Epidermal melanocyte (primary cell): ENCODE measurements at regions not wholly inside any gene's neighbourhood (a gene's known extent, or its start where the extent isn't known, plus 50 kb on each side); places are given as distances from the start of the nearest gene placed in this dataset.
"Not testable (repeated sequence)": the region's sequence is repeated elsewhere in the genome, so short reads cannot be mapped to it uniquely, and the experiment has no call there.

Experiments
- DNase-seq: peaks from one replicate; pipeline ENCODE4 v3.0.0; 2011; ENCODE audit warnings: low spot score; ENCODE audit not compliant: insufficient read length

DNA sequence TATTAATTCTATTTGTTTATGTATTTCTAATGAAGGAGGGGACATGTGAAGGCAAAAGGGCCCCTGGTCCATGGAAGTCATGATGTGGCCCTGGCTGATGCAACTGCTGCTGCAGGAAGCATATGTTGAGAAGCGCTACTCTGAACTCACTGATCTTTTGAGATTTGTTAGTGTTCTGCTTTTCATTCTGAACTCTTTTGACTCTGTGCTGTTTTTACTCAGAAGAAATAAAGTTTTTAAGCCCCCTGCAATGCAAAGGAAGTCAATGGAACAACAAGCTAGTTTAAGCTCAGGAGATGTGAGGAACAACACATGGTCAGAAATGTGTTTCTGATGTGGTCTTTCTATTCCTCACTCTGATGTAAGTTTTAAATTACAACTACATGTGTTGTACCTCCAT, 88.9 kb upstream of the BTG1 start:
- no peak for DNase-seq

DNA sequence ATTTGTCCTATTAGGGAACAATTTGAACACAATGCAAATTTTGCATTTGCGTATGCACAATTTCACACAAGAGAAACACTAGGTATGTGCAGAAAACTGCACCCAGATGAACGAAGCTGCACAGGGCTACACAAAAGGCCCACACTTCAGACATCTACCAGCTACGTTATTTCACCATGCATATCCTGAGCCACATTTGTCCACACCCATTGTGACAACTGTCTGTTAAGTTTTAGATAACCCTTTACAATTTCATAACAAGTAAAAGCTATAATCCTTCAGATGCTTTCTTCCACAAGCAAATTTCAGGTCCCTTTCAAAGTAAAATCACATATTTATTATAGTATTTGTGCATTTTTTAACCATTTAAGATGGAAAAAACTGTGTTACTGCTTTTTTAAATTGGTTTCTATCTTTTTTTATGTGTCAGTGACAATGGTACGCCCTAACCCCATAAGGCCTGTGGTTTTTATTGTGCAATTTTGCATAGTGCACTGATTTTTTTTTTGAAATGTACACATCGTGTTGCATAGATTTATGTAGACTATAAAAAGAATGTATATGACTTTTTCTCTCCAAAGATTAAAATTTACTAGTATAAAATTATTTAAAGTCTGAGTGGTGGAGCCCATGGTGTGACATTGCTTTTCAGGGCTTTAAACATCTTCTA, 87.8 kb upstream of the BTG1 start:
- DNase-seq: no peak

DNA sequence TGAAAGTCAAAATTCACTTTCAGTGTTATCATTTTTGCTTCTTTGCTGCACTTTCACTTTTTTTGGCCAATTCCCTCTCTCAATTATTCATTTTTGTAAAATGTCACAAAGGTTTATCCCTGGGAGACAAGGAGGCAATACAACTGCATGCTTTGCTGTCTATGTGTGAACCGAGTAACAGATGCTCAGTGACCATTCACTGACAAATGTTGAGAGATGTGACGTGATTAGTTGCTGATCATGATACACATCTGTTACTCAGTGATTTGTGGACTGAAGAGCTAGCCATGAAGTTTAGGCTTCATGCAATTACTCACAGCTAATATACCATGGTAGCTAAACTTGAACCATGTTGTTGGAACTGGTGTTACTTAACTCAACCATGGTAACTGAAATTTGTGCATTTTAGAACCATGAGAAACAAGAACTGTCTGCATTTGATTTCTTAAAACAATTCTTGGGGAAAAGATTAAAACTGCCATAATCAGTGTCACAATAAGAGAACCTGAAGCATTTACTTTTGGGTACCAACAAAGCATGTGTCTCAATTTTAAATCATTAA, 86.8 kb upstream of the BTG1 start:
- DNase-seq: not testable (repeated sequence)

DNA sequence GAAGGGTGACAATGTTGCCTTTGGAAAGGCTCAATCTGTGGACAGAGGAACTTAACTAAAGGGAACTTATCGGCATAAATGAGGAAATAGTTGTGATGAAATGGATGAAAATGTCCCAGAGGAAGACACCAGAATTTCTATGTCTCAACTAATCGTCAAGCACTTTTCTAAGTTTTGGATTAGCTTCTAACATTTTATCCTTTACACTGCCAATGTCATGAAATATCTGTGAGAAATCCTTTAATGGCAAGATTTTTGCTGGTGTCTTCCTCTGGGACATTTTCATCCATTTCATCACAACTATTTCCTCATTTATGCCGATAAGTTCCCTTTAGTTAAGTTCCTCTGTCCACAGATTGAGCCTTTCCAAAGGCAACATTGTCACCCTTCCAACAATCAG, 86.3 kb upstream of the BTG1 start:
- not testable (repeated sequence) for DNase-seq

DNA sequence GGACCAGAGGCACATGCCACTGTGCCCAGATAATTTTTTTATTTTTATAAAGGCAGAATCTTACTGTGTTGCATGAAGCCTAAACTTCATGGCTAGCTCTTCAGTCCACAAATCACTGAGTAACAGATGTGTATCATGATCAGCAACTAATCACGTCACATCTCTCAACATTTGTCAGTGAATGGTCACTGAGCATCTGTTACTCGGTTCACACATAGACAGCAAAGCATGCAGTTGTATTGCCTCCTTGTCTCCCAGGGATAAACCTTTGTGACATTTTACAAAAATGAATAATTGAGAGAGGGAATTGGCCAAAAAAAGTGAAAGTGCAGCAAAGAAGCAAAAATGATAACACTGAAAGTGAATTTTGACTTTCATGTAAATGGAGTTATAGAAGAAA, 85.9 kb upstream of the BTG1 start:
- DNase-seq: not testable (repeated sequence)

DNA sequence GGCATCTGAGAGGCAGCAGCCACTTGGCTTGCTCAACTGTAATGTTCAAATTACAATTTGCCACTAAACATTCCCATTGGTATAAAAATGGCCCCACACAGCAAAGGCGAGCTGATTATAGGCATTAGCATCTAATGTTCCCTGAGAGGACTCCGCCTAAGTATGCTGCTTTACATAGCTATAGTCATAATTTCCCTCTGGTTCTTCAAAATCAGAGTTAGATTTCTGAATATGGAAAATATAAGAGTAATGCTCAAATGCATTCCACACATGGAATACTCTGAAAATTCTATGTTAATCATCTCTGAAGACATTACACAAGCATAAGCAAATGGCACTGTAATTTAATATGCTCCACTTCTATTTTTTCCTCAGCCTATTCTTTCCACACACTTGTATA, 83.7 kb upstream of the BTG1 start:
- no peak for DNase-seq

DNA sequence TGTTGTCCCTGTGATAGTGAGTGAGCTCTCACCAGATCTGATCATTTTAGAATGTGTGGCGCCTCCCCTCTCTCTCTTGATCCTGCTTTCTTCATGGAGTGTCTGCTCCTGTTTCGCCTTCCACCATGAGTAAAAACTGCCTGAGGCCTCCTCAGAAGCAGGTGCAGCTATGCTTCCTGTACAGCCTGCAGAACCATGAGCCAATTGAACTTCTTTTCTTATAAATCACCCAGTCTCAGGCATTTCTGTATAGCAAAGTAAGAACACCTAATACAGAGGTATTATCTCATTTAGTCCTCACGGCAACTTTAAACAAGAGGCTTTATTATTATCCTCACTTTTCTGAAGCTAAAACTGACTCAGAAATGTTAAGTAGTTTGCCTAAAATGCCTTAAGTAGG, 81.3 kb upstream of the BTG1 start:
- DNase-seq: no peak

DNA sequence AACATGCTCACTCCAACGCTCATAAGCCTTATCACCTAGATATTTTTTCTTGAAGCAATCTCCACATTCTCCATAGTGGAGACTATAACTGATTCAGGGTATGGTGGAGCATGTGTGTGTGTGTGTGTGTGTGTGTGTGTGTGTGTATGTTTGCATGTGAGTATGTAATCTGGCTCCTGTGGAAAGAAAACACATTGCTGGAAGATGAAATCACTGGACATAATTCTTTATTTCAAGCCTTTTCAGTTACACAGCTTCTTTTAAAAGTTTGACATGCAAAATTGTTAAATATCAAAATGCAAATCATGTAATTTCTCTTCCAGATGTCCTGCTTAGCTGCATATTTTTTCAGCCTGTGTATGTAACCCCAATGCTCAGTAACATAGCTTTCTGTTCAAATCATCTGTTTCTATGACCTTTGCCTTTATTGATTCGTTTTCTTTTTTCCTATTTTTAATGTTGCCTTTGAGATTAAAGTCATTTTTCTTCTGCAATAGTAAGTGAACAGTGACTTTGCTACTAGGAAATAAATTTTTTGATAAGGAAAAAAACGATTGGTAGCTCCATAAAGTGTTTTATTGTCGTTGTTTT, 80.5 kb upstream of the BTG1 start:
- DNase-seq: no peak

DNA sequence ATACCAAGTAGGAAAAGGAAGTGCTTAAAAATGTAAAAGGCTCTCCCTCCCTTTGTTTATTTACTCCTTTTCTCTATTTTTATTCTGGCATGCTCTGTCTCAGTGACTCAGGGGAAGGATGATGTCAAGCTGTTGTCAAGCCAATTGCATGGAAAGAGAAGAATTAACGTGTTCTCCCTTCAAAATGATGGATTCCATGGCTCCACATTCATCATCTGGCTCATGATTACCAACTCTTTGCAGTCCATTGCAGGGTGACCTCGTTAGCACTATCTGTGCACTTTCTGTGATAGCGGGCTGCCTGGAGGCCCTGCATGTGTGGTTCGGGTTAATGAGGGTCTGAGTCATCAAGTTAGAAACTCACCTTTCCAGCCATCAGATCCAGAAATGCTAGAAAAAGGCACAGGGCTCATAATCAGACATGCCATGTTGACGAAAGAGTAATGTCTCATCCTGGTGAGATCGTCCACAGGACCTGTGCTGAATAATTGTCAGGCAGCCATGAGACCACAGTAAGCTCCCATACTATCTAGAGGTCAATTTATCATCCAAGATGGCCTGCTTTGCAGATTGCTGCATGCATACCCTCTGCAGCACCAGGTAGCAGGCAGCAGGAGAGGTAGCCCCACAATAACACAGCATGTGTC, 79.2 kb upstream of the BTG1 start:
- DNase-seq: no peak

DNA sequence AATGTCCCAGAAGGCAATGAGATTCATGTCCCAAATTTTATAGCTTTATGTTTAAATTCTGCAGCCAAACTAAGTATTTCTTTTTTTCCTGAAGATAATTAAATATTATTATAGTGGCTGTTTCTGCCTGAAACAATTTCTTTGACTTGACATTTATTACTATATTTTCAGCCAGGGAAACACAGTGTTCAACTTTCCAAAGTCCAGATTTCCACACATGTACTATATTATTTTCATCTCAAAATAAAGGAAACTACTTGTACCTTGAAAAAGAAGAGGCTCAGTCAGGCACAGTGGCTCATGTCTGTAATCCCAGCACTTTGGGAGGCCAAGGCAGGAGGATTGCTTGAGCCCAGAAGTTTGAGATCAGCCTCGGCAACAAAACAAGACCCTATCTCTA, 77.8 kb upstream of the BTG1 start:
- no peak for DNase-seq

DNA sequence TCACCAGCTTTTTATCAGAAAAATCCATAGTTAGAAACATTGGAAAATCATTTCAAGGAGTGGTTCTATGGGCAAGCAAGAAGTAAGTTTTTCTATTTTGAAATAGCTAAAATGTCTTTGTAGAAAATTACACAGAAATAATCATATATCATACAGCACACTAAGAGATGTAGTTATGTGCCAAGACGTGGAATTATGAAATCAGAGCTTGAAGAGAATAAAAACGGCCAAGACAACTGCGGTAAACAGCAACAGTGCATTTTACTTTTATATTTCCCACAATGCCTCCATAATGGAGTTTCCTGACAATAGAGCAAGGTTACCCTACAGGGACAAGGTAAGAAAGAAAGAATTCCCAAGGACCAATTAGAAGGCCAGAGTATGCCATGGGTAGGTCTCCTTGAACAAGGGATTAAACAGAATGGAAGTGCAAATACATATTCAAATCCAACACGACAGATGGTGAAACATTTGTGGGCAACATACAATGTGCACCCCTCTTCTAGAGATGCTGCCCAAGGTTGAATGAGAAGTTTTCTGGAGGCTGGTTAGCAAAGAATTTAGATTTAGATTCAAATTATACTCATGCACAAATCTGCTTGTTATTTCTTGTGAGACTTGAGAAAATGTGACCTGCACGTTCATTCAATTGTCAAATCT, 76.1 kb upstream of the BTG1 start:
- DNase-seq: no peak

DNA sequence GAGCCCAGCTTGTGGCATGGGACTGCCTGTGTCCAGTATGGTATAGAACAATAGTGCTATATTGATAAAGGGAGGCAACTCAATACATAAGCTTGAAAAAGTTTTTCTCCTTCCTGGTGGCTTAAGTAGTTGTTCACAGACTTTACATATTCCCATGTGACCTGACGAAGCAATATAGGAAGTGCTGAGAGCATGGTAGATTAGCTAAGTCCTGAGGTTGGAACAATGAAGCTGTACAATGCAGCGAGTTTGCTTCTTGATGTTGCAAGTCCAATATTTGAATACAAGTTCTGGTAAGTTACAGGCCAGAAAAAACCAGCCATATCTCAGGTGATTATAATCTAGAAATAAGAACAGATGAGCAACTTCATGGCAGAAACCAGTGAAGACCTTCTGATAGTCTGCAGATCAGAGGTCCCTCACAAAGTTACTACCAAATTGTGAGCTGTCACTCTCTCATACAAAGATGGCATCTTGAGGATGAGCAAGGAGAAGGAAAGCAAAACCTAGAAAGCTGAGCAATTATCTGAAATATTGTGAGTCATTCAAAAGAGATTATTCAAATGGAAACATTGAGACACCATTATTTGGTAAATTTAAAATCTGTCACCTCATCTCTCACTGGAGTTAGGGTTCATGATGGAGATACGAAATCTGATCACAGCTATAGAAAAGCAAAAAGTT, 72.9 kb upstream of the BTG1 start:
- no peak for DNase-seq

DNA sequence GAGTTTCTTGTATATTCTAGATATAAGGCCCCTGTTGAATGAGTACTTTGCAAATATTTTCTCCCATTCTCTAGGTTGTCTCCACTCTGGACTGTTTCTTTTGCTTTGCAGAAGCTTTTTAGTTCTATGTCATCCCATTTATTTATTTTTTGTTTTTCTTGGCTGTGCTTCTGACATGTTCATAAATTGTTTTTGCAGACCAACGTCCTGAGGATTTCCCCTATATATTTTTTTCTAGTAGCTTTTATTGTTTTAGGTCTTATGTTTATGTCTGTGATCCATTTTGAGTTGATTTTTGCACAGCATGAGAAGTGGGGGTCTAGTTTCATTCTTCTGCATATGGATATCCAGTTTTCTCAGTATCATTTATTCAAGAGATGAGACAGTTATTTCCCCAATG, 70.4 kb upstream of the BTG1 start:
- DNase-seq: no peak

DNA sequence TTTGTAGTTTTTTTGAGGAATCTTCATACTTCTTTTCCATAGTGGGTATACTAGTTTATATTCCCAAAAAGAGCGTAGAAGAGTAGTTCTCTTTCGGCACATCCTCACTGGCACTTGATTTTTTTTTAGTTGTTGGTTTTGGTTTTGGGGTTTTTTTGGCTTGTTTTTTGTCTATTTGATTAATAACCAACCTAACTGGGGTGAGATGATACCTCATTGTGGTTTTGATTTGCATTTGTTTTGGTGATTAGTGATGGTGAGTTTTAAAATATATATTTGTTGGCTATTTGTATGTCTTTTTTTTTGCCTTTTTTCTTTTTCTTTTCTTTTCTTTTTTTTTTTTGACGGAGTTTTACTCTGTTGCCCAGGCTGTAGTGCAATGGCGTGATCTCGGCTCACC, 69.7 kb upstream of the BTG1 start:
- no peak for DNase-seq

DNA sequence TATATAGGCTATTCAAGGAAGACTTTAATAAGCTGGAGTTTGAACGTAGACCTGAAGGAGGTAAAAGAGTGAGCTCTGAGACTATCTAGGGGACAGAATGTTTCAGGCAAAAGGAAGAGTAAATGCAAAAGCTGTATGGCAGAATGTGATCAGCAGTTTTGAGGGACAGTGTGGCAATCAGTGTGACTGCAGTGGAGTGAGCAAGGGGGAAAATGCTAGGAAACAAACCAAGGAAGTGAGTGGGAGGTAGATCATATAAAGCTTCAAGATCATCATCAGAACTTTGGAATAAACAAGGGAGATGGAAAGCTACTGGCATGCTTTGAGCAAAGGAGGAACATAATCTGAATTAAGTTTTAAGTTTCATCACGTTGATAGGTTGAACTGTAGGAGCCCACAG, 67.5 kb upstream of the BTG1 start:
- DNase-seq: no peak

DNA sequence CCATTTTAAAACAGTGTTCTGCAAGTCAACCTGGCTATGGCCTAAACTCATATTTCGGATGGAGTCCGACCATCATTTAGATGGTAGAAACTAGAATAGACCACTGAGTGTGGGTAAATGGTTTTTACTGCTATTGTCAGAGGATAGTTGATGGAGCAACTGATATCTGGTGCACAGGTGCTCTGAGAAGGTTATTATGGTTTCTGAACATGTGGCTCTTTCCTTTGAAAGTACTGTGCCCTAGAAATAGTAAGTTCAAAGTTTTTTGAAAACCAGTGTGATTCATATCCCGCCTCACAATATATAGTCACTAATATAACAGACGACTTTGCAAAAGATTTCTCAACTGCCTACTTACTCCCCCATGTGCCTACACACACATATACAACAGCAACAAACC, 64.4 kb upstream of the BTG1 start:
- DNase-seq: no peak

DNA sequence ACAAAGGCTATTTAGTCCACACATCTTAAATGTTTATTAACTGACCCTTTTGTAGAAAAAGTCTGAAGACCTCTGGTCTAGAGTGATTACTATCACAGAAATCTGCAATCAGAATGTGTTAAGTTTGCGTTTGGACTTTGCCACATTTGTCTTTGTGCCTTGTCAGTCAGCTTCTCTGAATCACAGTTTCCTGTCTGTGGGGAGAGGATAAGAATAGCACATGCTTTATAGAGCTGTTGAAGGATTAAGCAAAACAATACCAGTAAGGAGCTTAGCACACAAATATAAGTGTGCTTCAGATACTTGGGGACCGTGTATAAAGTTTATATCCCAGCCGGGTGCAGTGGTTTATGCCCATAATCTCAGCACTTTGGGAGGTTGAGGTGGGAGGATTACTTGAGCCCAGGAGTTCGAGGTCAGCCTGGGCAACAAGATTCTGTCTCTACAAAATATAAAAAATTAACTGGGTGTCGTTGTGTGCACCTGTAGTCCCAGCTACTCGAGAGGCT, 63.0 kb upstream of the BTG1 start:
- no peak for DNase-seq

DNA sequence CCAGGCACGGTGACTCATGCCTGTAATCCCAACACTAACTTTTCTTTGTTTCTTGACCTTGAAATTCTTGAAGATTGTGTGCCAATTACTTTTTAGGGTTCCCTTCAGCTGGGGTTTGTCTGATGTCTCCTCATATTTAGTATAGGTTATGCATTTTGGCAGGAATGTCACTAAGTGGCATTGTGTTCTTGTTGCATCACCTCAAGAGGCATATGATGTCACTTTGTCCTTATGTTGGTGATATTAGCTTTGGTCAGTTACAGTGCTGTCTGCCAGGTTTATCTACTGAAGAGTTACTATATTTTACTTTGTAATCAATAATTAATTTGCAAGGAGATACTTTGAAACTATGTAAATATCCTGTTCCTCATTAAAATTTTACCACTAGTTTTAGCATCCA, 61.0 kb upstream of the BTG1 start:
- no peak for DNase-seq

DNA sequence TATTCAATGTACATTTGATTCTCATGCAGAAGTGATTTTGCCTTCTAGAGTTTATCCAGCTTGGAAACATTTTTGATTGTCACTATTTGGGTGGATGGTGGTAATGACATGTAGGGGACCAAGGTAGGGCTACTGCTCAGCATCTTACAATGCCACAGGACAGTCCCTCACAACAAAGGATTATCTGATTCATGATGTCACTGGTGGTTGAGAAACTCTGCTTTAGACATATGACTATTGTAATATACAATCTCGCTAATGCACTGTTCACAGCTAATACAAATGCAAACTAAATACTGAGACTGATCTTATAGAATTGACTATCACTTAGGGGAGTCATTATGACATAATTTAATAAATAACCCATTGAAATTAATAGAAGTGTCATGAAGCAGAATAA, 60.4 kb upstream of the BTG1 start:
- no peak for DNase-seq

DNA sequence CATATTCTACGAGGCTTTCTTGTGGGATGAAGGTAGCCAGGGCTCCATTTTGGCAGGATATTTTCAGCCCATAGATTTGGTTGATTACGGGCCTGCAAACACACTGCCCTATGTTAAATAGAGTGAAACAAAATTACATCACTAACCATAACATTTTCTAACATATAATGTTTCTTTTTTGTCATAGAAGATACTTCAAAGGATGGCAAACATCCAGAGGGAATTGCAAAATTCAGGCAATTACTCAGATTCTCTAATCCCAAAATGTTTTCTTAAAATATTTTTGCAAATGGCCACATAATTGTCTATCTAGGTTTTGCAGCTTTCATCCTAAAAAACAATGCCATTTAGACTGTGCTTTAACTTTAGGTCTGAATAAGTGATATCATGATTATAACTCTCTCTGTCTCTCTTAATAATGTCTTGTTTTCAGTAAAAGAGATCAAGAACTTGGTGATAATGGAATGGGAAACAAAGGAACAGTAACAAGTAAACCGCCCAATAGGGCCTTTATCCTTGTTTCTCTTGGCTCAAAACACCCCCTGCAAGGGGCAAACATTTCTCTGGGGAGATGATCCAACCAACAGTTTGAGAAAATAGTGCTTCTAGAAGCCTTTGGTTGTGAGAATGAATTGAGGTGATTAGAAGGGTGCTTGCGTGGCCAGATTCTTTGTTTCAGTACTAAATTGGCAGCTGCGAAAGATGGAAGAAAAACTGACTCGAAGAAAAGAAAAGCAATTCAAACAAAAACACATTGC, 54.4 kb upstream of the BTG1 start:
- DNase-seq: no peak

DNA sequence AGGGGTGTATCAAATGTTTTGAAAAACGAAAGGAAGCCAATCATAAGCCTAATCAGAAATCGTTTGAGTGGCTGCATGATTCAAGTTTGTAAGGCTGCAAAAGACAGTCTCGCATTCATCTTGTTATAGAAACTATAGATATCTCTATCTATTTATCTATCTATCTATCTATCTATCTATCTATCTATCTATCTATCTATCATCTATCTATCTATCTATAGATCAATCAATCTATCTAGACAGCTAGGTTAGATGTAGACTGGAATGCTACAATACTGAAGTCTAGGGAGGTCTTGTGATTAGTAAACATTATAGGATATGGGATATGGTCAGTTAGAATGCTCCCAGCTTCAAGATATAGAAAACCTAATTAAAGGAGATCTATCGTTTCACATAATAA, 52.2 kb upstream of the BTG1 start:
- no peak for DNase-seq
